ENCODE measurements at regions not wholly inside any gene's neighbourhood (a gene's known extent, or its start where the extent isn't known, plus 50 kb on each side); places are given as distances from the start of the nearest gene placed in this dataset.

- no peaks in the 10 kb centered on the region for H3K36me3 ChIP-seq (ENCODE audit: insufficient read depth, low read length, poor library complexity, severe bottlenecking)
- H3K4me3 ChIP-seq (ENCODE audit: low read depth, low read length, poor library complexity, severe bottlenecking) = no peak overlapping the region
- POLR2A ChIA-PET (ENCODE audit: low non-redundant PET) = no interaction called here
- no peak for DNase-seq (ENCODE audit: low spot score)
- peaks cover 6% of the 10 kb centered on the region for H3K9me3 ChIP-seq (ENCODE audit: low read depth, low read length, poor library complexity, severe bottlenecking)
- no peaks in the 10 kb centered on the region for H3K4me1 ChIP-seq (ENCODE audit: insufficient read depth, low read length, poor library complexity, severe bottlenecking)
- intact Hi-C loops (cut with micrococcal nuclease; ENCODE audit: unreplicated experiment) = no loop called here
- TF ChIP-seq CTCF (conservative IDR thresholded peaks at IDR 0.05; ENCODE audit: low read depth, low read length) = no peak
- no peak for TF ChIP-seq EZH2 (IDR thresholded peaks at IDR 0.05; ENCODE audit: borderline replicate concordance, low read depth, low read length, poor library complexity, severe bottlenecking)
- CTCF ChIA-PET = no interaction called here
- no peaks in the 10 kb centered on the region for H3K27me3 ChIP-seq (replicated peaks; ENCODE audit: insufficient read depth, low read depth, low read length, poor library complexity)
- H3K27ac ChIP-seq (ENCODE audit: low read depth, low read length, poor library complexity, severe bottlenecking) = no peak overlapping the region
- BruUV-seq (replicated peaks) = no TSS peak
These were observed 112.0 kb downstream of the FAM43A start for GRCh38 chr3:194797555-194798250.

GRCh38 chr3:194798486-194798885 is 112.8 kb downstream of the FAM43A start:
- TF ChIP-seq CTCF (conservative IDR thresholded peaks at IDR 0.05; ENCODE audit: low read depth, low read length) (no peak), EZH2 (IDR thresholded peaks at IDR 0.05; ENCODE audit: borderline replicate concordance, low read depth, low read length, poor library complexity, severe bottlenecking) (no peak)
- H3K9me3 ChIP-seq (ENCODE audit: low read depth, low read length, poor library complexity, severe bottlenecking) = peaks cover 6% of the 10 kb centered on the region
- no peak for DNase-seq (ENCODE audit: low spot score)
- no peak overlapping the region for H3K27ac ChIP-seq (ENCODE audit: low read depth, low read length, poor library complexity, severe bottlenecking)
- no TSS peak for BruUV-seq (replicated peaks)
- no peaks in the 10 kb centered on the region for H3K27me3 ChIP-seq (replicated peaks; ENCODE audit: insufficient read depth, low read depth, low read length, poor library complexity)
- ChIA-PET CTCF (no interaction called here), POLR2A (ENCODE audit: low non-redundant PET) (no interaction called here)
- intact Hi-C loops (cut with micrococcal nuclease; ENCODE audit: unreplicated experiment) = no loop called here
- H3K36me3 ChIP-seq (ENCODE audit: insufficient read depth, low read length, poor library complexity, severe bottlenecking) = no peaks in the 10 kb centered on the region
- no peak overlapping the region for H3K4me3 ChIP-seq (ENCODE audit: low read depth, low read length, poor library complexity, severe bottlenecking)
- H3K4me1 ChIP-seq (ENCODE audit: insufficient read depth, low read length, poor library complexity, severe bottlenecking) = no peaks in the 10 kb centered on the region

DNA sequence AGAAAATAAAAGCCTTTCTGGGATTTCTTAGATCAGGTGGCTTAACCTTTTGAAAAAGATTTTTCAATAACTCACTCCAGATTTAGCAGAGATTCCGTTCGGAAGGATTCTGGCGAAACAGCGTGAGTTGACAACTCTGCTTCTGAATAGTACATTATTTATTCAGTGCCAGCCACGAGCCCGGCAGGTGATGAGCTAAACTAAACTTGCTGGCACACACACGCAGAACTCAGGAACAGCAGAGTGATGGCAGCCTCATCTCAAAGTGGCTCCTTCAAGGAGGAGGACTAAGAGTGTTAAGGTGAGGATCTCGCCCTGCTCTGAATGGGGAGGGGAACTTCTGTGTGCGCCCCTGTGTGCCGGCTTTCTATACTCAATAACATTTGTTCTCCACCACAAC is 114.3 kb downstream of the FAM43A start:
- TF ChIP-seq CTCF (conservative IDR thresholded peaks at IDR 0.05; ENCODE audit: low read depth, low read length) (no peak), EZH2 (IDR thresholded peaks at IDR 0.05; ENCODE audit: borderline replicate concordance, low read depth, low read length, poor library complexity, severe bottlenecking) (no peak)
- intact Hi-C loops (cut with micrococcal nuclease; ENCODE audit: unreplicated experiment) = no loop called here
- Histone ChIP-seq H3K4me3 (ENCODE audit: low read depth, low read length, poor library complexity, severe bottlenecking) (no peak overlapping the region), H3K4me1 (ENCODE audit: insufficient read depth, low read length, poor library complexity, severe bottlenecking) (no peaks in the 10 kb centered on the region), H3K27me3 (replicated peaks; ENCODE audit: insufficient read depth, low read depth, low read length, poor library complexity) (no peaks in the 10 kb centered on the region), H3K36me3 (ENCODE audit: insufficient read depth, low read length, poor library complexity, severe bottlenecking) (no peaks in the 10 kb centered on the region), H3K27ac (ENCODE audit: low read depth, low read length, poor library complexity, severe bottlenecking) (no peak overlapping the region), H3K9me3 (ENCODE audit: low read depth, low read length, poor library complexity, severe bottlenecking) (peaks cover 6% of the 10 kb centered on the region)
- BruUV-seq (replicated peaks) = no TSS peak
- POLR2A ChIA-PET (ENCODE audit: low non-redundant PET) = no interaction called here
- CTCF ChIA-PET = no interaction called here
- no peak for DNase-seq (ENCODE audit: low spot score)
